Skeletal muscle tissue (tissue), 3 donors: ENCODE measurements at regions not wholly inside any gene's neighbourhood (a gene's known extent, or its start where the extent isn't known, plus 50 kb on each side); places are given as distances from the start of the nearest gene placed in this dataset.

ENCODE experiments used
- H3K27ac ChIP-seq: one replicate; pipeline ENCODE4 v1.7.0; 2013; ENCODE audit warnings: mild to moderate bottlenecking, low read depth, low read length, inconsistent platforms
- H3K27me3 ChIP-seq, 3 donors: one replicate each; pipeline ENCODE4 v1.7.0; 2013; ENCODE audit warnings: low read length in 3 of 3; ENCODE audit not compliant: control insufficient read depth in 3 of 3, insufficient read depth in 3 of 3
- H3K36me3 ChIP-seq, 3 donors: one replicate each; pipeline ENCODE4 v1.7.0; 2013; ENCODE audit warnings: low read length in 3 of 3; ENCODE audit not compliant: control insufficient read depth in 3 of 3, insufficient read depth in 3 of 3
- H3K4me1 ChIP-seq, 3 donors: one replicate each; pipeline ENCODE4 v1.7.0; 2013; ENCODE audit warnings: low read length in 3 of 3, mild to moderate bottlenecking in 3 of 3; ENCODE audit not compliant: control insufficient read depth in 3 of 3, insufficient read depth in 3 of 3
- H3K4me3 ChIP-seq, 3 donors: one replicate each; pipeline ENCODE4 v1.7.0; 2013; ENCODE audit warnings: low read length in 3 of 3
- H3K9ac ChIP-seq, 3 donors: one replicate each; pipeline ENCODE4 v1.7.0; 2013; ENCODE audit warnings: low read length in 3 of 3, mild to moderate bottlenecking in 3 of 3, moderate library complexity in 2 of 3, low read depth in 1 of 3
- H3K9me3 ChIP-seq, 3 donors: one replicate each; pipeline ENCODE4 v1.7.0; 2013; ENCODE audit warnings: low read length in 3 of 3; ENCODE audit not compliant: control insufficient read depth in 3 of 3
- donor health status: Osteomylitis.

- Histone ChIP-seq H3K27me3 (no peaks in the 10 kb centered on the region), H3K4me3 (no peak overlapping the region), H3K4me1 (no peaks in the 10 kb centered on the region), H3K9me3 (no peaks in the 10 kb centered on the region), H3K9ac (no peak overlapping the region), H3K27ac (no peak overlapping the region), H3K36me3 (no peaks in the 10 kb centered on the region)
Observed at GRCh38 chr6:44618371-44618770, 230.9 kb downstream of the CDC5L start.

GRCh38 chr6:44620922-44621321 is 233.4 kb downstream of the CDC5L start:
- Histone ChIP-seq H3K27ac (no peak overlapping the region), H3K9ac (no peak overlapping the region), H3K4me3 (no peak overlapping the region), H3K4me1 (no peaks in the 10 kb centered on the region), H3K27me3 (no peaks in the 10 kb centered on the region), H3K36me3 (no peaks in the 10 kb centered on the region), H3K9me3 (no peaks in the 10 kb centered on the region)

GRCh38 chr6:44621846-44622245 is 234.3 kb downstream of the CDC5L start:
- no peak overlapping the region for H3K9ac ChIP-seq
- H3K36me3 ChIP-seq, result no peaks in the 10 kb centered on the region
- H3K4me1 ChIP-seq, result no peaks in the 10 kb centered on the region
- H3K27ac ChIP-seq, result no peak overlapping the region
- no peak overlapping the region for H3K4me3 ChIP-seq
- H3K9me3 ChIP-seq, result no peaks in the 10 kb centered on the region
- H3K27me3 ChIP-seq, result peaks cover 0 to 2% (median 0%) of the 10 kb centered on the region in 3 donors

- no peaks in the 10 kb centered on the region for H3K4me1 ChIP-seq
- no peaks in the 10 kb centered on the region for H3K36me3 ChIP-seq
- H3K27ac ChIP-seq, result no peak overlapping the region
- no peaks in the 10 kb centered on the region for H3K9me3 ChIP-seq
- peaks cover 0 to 2% (median 0%) of the 10 kb centered on the region in 3 donors for H3K27me3 ChIP-seq
- H3K4me3 ChIP-seq, result no peak overlapping the region
- no peak overlapping the region for H3K9ac ChIP-seq
Observed at GRCh38 chr6:44622555-44622954, 235.0 kb downstream of the CDC5L start.

GRCh38 chr6:44622956-44623355 is 235.4 kb downstream of the CDC5L start:
- Histone ChIP-seq H3K27ac (no peak overlapping the region), H3K9ac (no peak overlapping the region), H3K4me3 (no peak overlapping the region), H3K4me1 (no peaks in the 10 kb centered on the region), H3K36me3 (no peaks in the 10 kb centered on the region), H3K27me3 (peaks cover 0 to 2% (median 0%) of the 10 kb centered on the region in 3 donors), H3K9me3 (no peaks in the 10 kb centered on the region)

- Histone ChIP-seq H3K9me3 (no peaks in the 10 kb centered on the region), H3K9ac (no peak overlapping the region), H3K27ac (no peak overlapping the region), H3K4me3 (no peak overlapping the region), H3K27me3 (peaks cover 0 to 2% (median 0%) of the 10 kb centered on the region in 3 donors), H3K36me3 (no peaks in the 10 kb centered on the region), H3K4me1 (no peaks in the 10 kb centered on the region)
Observed at GRCh38 chr6:44624226-44624625, 236.7 kb downstream of the CDC5L start.

- Histone ChIP-seq H3K4me1 (no peaks in the 10 kb centered on the region), H3K27ac (no peak overlapping the region), H3K9me3 (no peaks in the 10 kb centered on the region), H3K27me3 (peaks cover 0 to 2% (median 2%) of the 10 kb centered on the region in 3 donors), H3K36me3 (no peaks in the 10 kb centered on the region), H3K4me3 (no peak overlapping the region), H3K9ac (no peak overlapping the region)
Observed at GRCh38 chr6:44624936-44625573, 237.5 kb downstream of the CDC5L start.

GRCh38 chr6:44625996-44626395 is 238.5 kb downstream of the CDC5L start:
- Histone ChIP-seq H3K9me3 (no peaks in the 10 kb centered on the region), H3K36me3 (no peaks in the 10 kb centered on the region), H3K4me1 (no peaks in the 10 kb centered on the region), H3K27ac (no peak overlapping the region), H3K4me3 (no peak overlapping the region), H3K9ac (no peak overlapping the region), H3K27me3 (peaks cover 4% of the 10 kb centered on the region in 3 donors)

GRCh38 chr6:44626616-44627015 is 239.1 kb downstream of the CDC5L start:
- Histone ChIP-seq H3K27me3 (peaks cover 6 to 8% (median 7%) of the 10 kb centered on the region in 3 donors), H3K9ac (no peak overlapping the region), H3K27ac (no peak overlapping the region), H3K4me3 (no peak overlapping the region), H3K4me1 (no peaks in the 10 kb centered on the region), H3K36me3 (no peaks in the 10 kb centered on the region), H3K9me3 (no peaks in the 10 kb centered on the region)

- Histone ChIP-seq H3K27ac (no peak overlapping the region), H3K9ac (no peak overlapping the region), H3K9me3 (no peaks in the 10 kb centered on the region), H3K27me3 (peaks cover 6 to 8% (median 7%) of the 10 kb centered on the region in 3 donors), H3K4me3 (no peak overlapping the region), H3K36me3 (no peaks in the 10 kb centered on the region), H3K4me1 (no peaks in the 10 kb centered on the region)
Observed at GRCh38 chr6:44627091-44627882, 239.8 kb downstream of the CDC5L start.
